PFSK-1 (cell line): ENCODE measurements at regions not wholly inside any gene's neighbourhood (a gene's known extent, or its start where the extent isn't known, plus 50 kb on each side); places are given as distances from the start of the nearest gene placed in this dataset.

Experiments
- FOXP2 ChIP-seq: optimal IDR thresholded peaks from 2 replicates; pipeline ENCODE3; 2011; ENCODE audit warnings: borderline replicate concordance, control low read depth, inconsistent platforms; ENCODE audit not compliant: insufficient read depth; ENCODE audit errors: extremely low read length, extremely low read depth
- POLR2AphosphoS5 ChIP-seq: IDR thresholded peaks from 2 replicates; pipeline ENCODE4 v1.6.1; 2012; ENCODE audit warnings: low read depth, mild to moderate bottlenecking, control low read depth, low read length, moderate library complexity
- SIN3A ChIP-seq: IDR thresholded peaks from 2 replicates; pipeline ENCODE4 v1.6.1; 2012; ENCODE audit warnings: mild to moderate bottlenecking, low read length, moderate library complexity, borderline replicate concordance; ENCODE audit not compliant: insufficient read depth
- TAF1 ChIP-seq: IDR thresholded peaks from 2 replicates; pipeline ENCODE4 v1.6.1; 2012; ENCODE audit warnings: low read length, control low read depth, borderline replicate concordance; ENCODE audit not compliant: insufficient read depth
- TF ChIP-seq, protein P1 (sequence below), 2 experiments: IDR thresholded peaks; 2 replicates each; pipeline versions ENCODE4 v1.6.1 to v1.8.0; 2011 to 2012; ENCODE audit warnings: low read depth in 2 of 2, low read length in 2 of 2, control low read depth in 1 of 2, inconsistent platforms in 1 of 2, mild to moderate bottlenecking in 1 of 2, moderate library complexity in 1 of 2; ENCODE audit not compliant: insufficient read depth in 1 of 2

DNA sequence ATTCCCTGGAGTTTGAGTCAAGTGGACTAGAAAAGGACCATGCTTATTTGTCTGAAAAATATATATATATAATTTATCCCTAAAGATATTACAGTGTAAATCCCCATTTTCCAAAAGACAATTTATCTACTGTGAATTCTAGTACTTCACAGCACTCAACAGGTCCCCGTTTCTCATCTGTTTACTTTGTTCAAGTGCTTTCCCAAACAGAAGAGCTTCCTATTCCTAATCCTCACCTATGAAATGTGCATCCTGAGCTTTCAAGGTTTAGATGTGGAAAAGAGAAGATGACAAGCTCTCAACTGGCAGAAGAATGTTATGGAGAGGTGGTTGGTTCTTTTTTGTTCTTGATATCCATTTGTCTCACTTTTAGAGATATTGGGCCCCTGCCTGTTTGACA is 401.6 kb upstream of the ZNF608 start:
- TF ChIP-seq SIN3A (no peak), POLR2AphosphoS5 (no peak)

DNA sequence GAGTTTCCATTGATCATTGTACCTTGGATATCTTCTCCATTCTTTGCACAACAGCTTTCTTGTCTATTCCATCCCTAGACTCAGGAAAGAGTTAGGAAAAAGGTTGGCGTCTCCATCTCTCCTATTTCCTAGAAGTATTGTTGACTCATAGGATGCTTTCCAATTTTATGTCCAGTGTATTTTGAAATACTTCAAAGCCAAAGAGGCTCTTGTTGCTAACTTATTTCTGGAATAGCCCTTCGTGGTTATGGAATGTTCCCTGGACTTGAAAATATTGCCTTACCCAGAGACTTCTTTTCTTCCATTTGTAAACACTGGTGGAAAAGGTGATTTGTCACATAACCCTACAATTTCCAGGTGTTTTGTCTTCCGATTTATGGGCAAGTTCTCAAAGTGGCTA is 402.3 kb upstream of the ZNF608 start:
- TF ChIP-seq TAF1, result no peak
- TF ChIP-seq, protein P1, sequence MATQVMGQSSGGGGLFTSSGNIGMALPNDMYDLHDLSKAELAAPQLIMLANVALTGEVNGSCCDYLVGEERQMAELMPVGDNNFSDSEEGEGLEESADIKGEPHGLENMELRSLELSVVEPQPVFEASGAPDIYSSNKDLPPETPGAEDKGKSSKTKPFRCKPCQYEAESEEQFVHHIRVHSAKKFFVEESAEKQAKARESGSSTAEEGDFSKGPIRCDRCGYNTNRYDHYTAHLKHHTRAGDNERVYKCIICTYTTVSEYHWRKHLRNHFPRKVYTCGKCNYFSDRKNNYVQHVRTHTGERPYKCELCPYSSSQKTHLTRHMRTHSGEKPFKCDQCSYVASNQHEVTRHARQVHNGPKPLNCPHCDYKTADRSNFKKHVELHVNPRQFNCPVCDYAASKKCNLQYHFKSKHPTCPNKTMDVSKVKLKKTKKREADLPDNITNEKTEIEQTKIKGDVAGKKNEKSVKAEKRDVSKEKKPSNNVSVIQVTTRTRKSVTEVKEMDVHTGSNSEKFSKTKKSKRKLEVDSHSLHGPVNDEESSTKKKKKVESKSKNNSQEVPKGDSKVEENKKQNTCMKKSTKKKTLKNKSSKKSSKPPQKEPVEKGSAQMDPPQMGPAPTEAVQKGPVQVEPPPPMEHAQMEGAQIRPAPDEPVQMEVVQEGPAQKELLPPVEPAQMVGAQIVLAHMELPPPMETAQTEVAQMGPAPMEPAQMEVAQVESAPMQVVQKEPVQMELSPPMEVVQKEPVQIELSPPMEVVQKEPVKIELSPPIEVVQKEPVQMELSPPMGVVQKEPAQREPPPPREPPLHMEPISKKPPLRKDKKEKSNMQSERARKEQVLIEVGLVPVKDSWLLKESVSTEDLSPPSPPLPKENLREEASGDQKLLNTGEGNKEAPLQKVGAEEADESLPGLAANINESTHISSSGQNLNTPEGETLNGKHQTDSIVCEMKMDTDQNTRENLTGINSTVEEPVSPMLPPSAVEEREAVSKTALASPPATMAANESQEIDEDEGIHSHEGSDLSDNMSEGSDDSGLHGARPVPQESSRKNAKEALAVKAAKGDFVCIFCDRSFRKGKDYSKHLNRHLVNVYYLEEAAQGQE (IDR thresholded peaks at IDR 0.05; ENCODE audit: insufficient read depth in 1 of 2, low read depth in 2 of 2, low read length in 2 of 2), result no peak
- TF ChIP-seq POLR2AphosphoS5, result no peak
- TF ChIP-seq SIN3A, result no peak
- TF ChIP-seq FOXP2, result no peak

DNA sequence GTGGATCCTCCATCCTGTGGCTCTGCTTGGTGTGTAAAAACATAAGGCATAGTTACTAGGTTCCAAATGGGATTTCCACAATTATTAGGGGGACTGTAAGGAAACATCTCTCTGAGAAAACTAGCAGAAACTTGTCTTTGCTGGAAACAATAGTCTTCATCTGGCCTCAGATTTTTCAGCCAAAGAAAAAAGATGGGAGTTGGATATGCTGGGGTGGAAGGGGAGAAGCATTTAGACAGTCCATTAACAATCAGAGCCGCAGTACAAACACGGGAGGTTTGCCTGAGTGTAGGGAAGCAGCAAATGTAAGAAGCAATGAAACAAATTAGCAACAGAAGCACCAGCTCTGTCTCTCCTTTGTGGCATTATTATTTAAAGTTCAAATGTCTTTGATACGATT is 402.7 kb upstream of the ZNF608 start:
- TF ChIP-seq TAF1 (no peak), FOXP2 (no peak), SIN3A (no peak), POLR2AphosphoS5 (no peak)
- TF ChIP-seq, protein P1 (IDR thresholded peaks at IDR 0.05; ENCODE audit: insufficient read depth in 1 of 2, low read depth in 2 of 2, low read length in 2 of 2), result no peak

DNA sequence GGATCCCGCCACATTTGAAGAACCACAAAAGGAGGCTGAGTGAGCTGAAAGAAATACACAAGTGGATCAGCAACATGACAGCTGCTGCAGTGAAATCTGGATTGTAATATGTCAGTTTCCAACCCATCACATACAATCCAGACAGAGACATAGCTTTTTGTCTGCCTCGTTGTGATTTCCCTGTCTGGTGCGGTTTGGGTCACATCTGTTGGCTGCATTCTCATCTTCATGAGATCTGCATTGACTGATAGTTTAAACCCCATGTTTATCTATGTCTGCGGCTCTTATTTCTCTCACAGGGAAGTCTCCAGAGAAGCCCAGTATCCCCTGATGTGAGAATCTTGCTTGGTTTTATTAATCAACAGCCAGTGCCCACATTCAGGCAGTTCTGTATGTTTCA is 403.1 kb upstream of the ZNF608 start:
- TF ChIP-seq SIN3A, result no peak
- no peak for TF ChIP-seq FOXP2
- TF ChIP-seq TAF1, result no peak
- no peak for TF ChIP-seq POLR2AphosphoS5
- TF ChIP-seq, protein P1 (IDR thresholded peaks at IDR 0.05; ENCODE audit: insufficient read depth in 1 of 2, low read depth in 2 of 2, low read length in 2 of 2), result no peak

DNA sequence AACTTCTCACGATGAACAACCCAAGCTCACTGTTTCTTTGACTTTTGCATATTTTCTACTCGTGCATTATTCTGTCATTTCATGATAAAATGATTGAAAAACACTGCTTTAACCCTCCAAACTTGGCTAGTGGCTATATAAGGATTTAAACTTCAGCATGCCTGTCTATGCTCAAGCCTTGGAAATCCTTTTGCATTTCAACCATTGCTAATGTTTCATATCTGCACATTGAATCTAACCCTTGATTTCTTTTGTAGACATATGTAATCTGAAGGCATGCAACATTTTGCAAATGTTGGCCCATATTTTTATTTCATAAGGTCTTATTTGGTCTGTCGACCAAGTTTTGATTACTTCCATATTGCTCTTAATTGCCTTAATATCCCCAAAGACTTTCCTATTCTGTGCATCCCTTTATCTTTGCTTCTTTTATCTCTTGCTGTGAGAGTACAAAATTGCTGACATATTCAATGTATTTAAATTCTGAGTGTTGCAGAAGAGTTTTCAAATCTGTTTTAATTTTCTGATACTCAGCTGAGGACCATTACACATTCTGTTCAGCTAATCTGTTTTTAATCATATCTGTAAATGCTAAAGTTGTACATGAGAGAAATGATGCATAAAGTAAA is 403.7 kb upstream of the ZNF608 start:
- TF ChIP-seq SIN3A (no peak), FOXP2 (no peak), POLR2AphosphoS5 (no peak), TAF1 (no peak)
- TF ChIP-seq, protein P1 (IDR thresholded peaks at IDR 0.05; ENCODE audit: insufficient read depth in 1 of 2, low read depth in 2 of 2, low read length in 2 of 2), result no peak
